Mesendoderm (in vitro differentiated cells): ENCODE measurements at regions not wholly inside any gene's neighbourhood (a gene's known extent, or its start where the extent isn't known, plus 50 kb on each side); places are given as distances from the start of the nearest gene placed in this dataset.

ENCODE experiments used
- DNase-seq: peaks from one replicate; pipeline ENCODE4 v3.0.0; 2013
- H2AK5ac ChIP-seq: 2 replicates; pipeline ENCODE4 v1.6.1; 2013; ENCODE audit warnings: low read length, inconsistent platforms
- H2BK120ac ChIP-seq: 2 replicates; pipeline ENCODE4 v1.6.1; 2013; ENCODE audit warnings: low read depth, mild to moderate bottlenecking, low read length, moderate library complexity, mixed read lengths
- H2BK15ac ChIP-seq: replicated peaks from 2 replicates; pipeline ENCODE4 v1.6.1; 2013; ENCODE audit warnings: low read depth, mild to moderate bottlenecking, moderate library complexity
- H2BK5ac ChIP-seq: 2 replicates; pipeline ENCODE4 v1.6.1; 2013; ENCODE audit warnings: low read length, inconsistent platforms
- H3K18ac ChIP-seq: 2 replicates; pipeline ENCODE4 v1.6.1; 2013; ENCODE audit warnings: mild to moderate bottlenecking, low read length, mixed read lengths
- H3K23ac ChIP-seq: one replicate; pipeline ENCODE4 v1.6.1; 2013; ENCODE audit warnings: low read length
- H3K27ac ChIP-seq: 2 replicates; pipeline ENCODE4 v1.5.1; 2013; ENCODE audit warnings: low read depth, mild to moderate bottlenecking, inconsistent platforms, low read length, moderate library complexity
- H3K27me3 ChIP-seq: 2 replicates; pipeline ENCODE4 v1.6.1; 2013; ENCODE audit warnings: low read length, control low read depth, mild to moderate bottlenecking, inconsistent platforms; ENCODE audit not compliant: insufficient read depth, poor library complexity
- H3K36me3 ChIP-seq: 2 replicates; pipeline ENCODE4 v1.6.1; 2013; ENCODE audit warnings: low read length, inconsistent platforms; ENCODE audit not compliant: control insufficient read depth, insufficient read depth
- H3K4ac ChIP-seq: one replicate; pipeline ENCODE4 v1.6.1; 2013; ENCODE audit warnings: low read depth, mild to moderate bottlenecking, low read length, moderate library complexity
- H3K4me1 ChIP-seq: 2 replicates; pipeline ENCODE4 v1.6.1; 2013; ENCODE audit warnings: low read depth, low read length, inconsistent platforms; ENCODE audit not compliant: control insufficient read depth
- H3K4me2 ChIP-seq: 2 replicates; pipeline ENCODE4 v1.6.1; 2013; ENCODE audit warnings: low read length
- H3K4me3 ChIP-seq: 2 replicates; pipeline ENCODE4 v1.5.1; 2013; ENCODE audit warnings: mild to moderate bottlenecking, low read length
- H3K56ac ChIP-seq: one replicate; pipeline ENCODE4 v1.6.1; 2013; ENCODE audit warnings: low read length
- H3K79me1 ChIP-seq: 2 replicates; pipeline ENCODE4 v1.6.1; 2013; ENCODE audit warnings: low read length, inconsistent platforms
- H3K79me2 ChIP-seq: 2 replicates; pipeline ENCODE4 v1.6.1; 2013; ENCODE audit warnings: mild to moderate bottlenecking, low read length; ENCODE audit not compliant: control insufficient read depth, insufficient read depth
- H3K9ac ChIP-seq: 2 replicates; pipeline ENCODE4 v1.6.1; 2013; ENCODE audit warnings: low read length, inconsistent platforms
- H4K5ac ChIP-seq: one replicate; pipeline ENCODE4 v1.6.1; 2013; ENCODE audit warnings: low read length
- H4K8ac ChIP-seq: one replicate; pipeline ENCODE4 v1.6.1; 2013; ENCODE audit warnings: low read depth, mild to moderate bottlenecking, control low read depth, low read length, moderate library complexity
- WGBS: extraction: QIAGEN DNeasy Blood & Tissue Kit; methylation state at CpG from one replicate; pipeline ENCODE4 v1.1.7; 2013; ENCODE audit warnings: low lambda C conversion rate, missing lambda C conversion rate; ENCODE audit not compliant: insufficient coverage; ENCODE audit errors: extremely low coverage; 5-methylcytosine and 5-hydroxymethylcytosine counted together

DNA sequence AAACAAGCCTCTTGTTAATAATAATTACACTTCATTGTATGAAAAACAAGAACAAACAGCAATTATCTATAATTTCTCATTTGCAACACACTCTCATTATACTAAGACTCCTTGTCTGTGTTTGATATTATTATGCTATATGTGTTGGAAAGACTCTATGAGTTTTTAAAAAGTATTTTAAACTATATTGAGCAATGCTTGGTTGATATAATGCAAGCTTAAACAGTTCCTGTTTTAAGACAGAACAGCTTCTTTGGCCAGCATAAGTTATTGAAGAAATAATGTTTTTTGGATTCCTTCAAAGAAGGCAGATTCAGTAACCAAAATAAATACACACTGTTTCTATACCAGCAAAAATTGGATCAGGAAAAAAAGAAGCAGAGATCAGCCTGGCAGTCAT lies 871.4 kb downstream of the MAT2B start:
- Histone ChIP-seq H3K79me1 (no peaks in the 10 kb centered on the region), H3K56ac (no peak overlapping the region), H2BK5ac (no peak overlapping the region), H3K18ac (no peak overlapping the region), H4K5ac (no peak overlapping the region), H3K4me1 (no peaks in the 10 kb centered on the region), H3K4me3 (no peak overlapping the region), H2AK5ac (no peak overlapping the region), H4K8ac (no peak overlapping the region), H3K23ac (no peak overlapping the region), H3K4me2 (no peak overlapping the region), H2BK120ac (no peak overlapping the region), H3K79me2 (no peaks in the 10 kb centered on the region), H3K27me3 (no peaks in the 10 kb centered on the region), H2BK15ac (no peak overlapping the region), H3K4ac (no peak overlapping the region), H3K36me3 (no peaks in the 10 kb centered on the region), H3K27ac (no peak overlapping the region), H3K9ac (no peak overlapping the region)
- no peak for DNase-seq

DNA sequence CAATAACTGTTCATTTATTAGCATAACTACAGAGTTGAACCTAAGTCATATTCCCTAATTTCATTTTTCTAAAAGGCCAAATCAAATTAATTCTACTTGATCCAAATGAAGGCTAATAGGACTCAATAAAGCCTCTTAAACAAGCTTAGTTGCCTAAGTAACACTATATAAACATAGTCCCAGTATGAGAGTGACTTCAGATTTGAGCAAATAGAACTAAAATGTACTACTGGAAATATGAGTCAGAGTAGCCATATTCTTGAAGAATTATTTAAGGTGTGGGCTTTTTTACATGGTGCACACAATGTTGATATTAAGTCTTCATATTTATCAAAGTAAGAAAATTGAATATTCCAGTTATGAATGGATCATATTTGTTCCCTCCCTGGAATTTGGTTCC lies 872.3 kb downstream of the MAT2B start:
- Histone ChIP-seq H2BK5ac (no peak overlapping the region), H3K9ac (no peak overlapping the region), H3K4me2 (no peak overlapping the region), H3K27me3 (no peaks in the 10 kb centered on the region), H3K4me1 (no peaks in the 10 kb centered on the region), H3K27ac (no peak overlapping the region), H3K79me2 (no peaks in the 10 kb centered on the region), H2BK120ac (no peak overlapping the region), H3K4me3 (no peak overlapping the region), H3K23ac (no peak overlapping the region), H4K5ac (no peak overlapping the region), H4K8ac (no peak overlapping the region), H2AK5ac (no peak overlapping the region), H3K79me1 (no peaks in the 10 kb centered on the region), H3K36me3 (no peaks in the 10 kb centered on the region), H2BK15ac (no peak overlapping the region), H3K56ac (no peak overlapping the region), H3K4ac (no peak overlapping the region), H3K18ac (no peak overlapping the region)
- DNase-seq, result no peak

DNA sequence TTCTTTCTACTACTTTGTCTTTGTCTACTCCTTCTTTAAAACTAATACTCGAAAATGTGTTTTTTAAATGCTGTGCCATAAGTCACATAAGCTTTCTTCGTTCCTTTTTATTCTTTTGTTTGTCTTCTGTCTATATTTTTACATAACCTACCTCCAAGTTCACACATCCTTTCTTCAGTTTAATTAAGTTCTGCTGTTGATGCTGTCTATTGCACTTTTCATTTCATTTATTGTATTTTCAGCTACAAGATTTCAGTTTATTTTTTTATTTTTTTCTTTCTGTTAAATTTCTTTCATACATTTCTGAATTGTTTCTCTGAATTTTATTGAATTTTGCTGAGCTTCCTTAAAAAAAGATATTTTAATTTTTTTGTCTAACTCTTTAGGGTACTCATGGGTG lies 878.2 kb downstream of the MAT2B start:
- Histone ChIP-seq H3K4me3 (no peak overlapping the region), H4K5ac (no peak overlapping the region), H3K4me2 (no peak overlapping the region), H3K18ac (no peak overlapping the region), H3K4me1 (no peaks in the 10 kb centered on the region), H3K27ac (no peak overlapping the region), H4K8ac (no peak overlapping the region), H2AK5ac (no peak overlapping the region), H3K9ac (no peak overlapping the region), H3K56ac (no peak overlapping the region), H3K23ac (no peak overlapping the region), H3K79me2 (no peaks in the 10 kb centered on the region), H2BK120ac (no peak overlapping the region), H2BK15ac (no peak overlapping the region), H3K36me3 (no peaks in the 10 kb centered on the region), H3K79me1 (no peaks in the 10 kb centered on the region), H3K4ac (no peak overlapping the region), H2BK5ac (no peak overlapping the region), H3K27me3 (no peaks in the 10 kb centered on the region)
- DNase-seq, result no peak
- no CpG with 5 or more reads among the region's 2 CpGs for WGBS

DNA sequence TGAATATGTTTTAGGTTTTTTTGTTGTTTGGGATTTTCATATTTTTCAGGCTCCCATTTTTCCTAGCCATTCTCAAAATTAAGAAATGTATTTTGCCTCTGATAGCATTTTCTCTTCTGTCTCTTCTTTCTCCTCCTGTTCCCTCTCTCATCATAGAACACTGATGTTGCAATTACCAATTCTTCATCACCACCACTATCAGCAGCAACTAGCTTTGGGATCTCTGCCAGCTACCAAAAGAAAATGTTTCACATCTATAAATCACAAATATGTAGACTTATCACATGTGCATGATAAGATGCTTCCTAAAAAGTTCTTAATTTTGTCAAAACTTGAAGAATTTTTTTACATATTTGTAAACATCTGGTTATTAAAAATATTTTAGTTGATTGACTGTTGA lies 887.1 kb downstream of the MAT2B start:
- no peak overlapping the region for H2BK5ac ChIP-seq
- H4K8ac ChIP-seq, result no peak overlapping the region
- H2AK5ac ChIP-seq, result no peak overlapping the region
- H3K36me3 ChIP-seq, result no peaks in the 10 kb centered on the region
- no peak overlapping the region for H3K4me2 ChIP-seq
- no peak overlapping the region for H3K56ac ChIP-seq
- H3K4me1 ChIP-seq, result no peaks in the 10 kb centered on the region
- no peaks in the 10 kb centered on the region for H3K27me3 ChIP-seq
- no peak overlapping the region for H2BK120ac ChIP-seq
- H3K79me1 ChIP-seq, result no peaks in the 10 kb centered on the region
- H3K9ac ChIP-seq, result no peak overlapping the region
- no peak for DNase-seq
- H4K5ac ChIP-seq, result no peak overlapping the region
- no peak overlapping the region for H3K4ac ChIP-seq
- H3K23ac ChIP-seq, result no peak overlapping the region
- H3K27ac ChIP-seq, result no peak overlapping the region
- no peak overlapping the region for H3K4me3 ChIP-seq
- no peak overlapping the region for H2BK15ac ChIP-seq
- no peaks in the 10 kb centered on the region for H3K79me2 ChIP-seq
- H3K18ac ChIP-seq, result no peak overlapping the region

DNA sequence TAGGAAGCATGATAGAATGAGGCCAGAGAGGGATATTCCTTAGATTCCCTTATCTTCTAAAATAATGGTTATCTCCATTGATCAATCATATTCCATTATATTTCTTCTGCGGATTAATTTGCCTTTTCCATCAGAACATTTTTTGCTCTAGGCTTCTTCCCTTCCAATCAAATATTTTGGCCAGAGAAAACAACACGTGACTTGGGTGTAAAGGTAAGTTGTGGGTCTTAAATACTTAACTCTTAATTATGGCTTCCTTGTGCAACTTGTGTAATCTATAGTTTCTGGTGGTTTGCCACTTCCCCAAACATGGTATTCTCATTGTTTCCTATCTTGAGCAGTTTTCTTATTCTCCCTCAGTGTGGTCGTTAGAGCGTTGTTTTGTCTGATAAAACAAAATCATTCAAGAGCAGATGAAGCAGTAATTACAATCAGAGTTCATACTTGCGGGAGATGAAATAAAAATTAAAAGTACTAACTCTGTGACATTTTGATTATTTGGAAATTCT lies 889.3 kb downstream of the MAT2B start:
- H3K4me1 ChIP-seq, result no peaks in the 10 kb centered on the region

DNA sequence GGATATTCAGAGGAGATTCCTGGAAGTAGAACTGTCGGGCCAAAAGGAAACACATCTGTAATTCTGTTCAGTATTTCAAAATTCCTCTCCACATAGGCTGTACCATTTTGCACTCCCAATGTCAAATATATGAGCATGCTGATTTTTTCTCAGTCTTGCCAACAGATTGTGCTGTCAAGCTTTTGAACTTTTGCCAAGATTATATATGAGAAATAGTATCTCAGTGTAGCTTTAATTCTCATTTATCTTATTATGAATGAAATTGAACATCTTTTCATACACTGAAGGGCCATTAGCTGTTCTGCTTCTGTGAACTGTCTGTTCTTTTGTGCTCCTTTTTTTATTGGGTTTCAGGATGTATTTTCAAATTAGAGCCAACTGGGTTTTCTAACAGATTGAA lies 907.1 kb downstream of the MAT2B start:
- no peaks in the 10 kb centered on the region for H3K36me3 ChIP-seq
- no peak overlapping the region for H3K27ac ChIP-seq
- H3K18ac ChIP-seq, result no peak overlapping the region
- H2BK120ac ChIP-seq, result no peak overlapping the region
- WGBS, result no CpG with 5 or more reads among the region's 1 CpG
- H2AK5ac ChIP-seq, result no peak overlapping the region
- no peak overlapping the region for H3K9ac ChIP-seq
- no peaks in the 10 kb centered on the region for H3K79me2 ChIP-seq
- H3K4me1 ChIP-seq, result no peaks in the 10 kb centered on the region
- no peak overlapping the region for H3K56ac ChIP-seq
- no peak for DNase-seq
- no peaks in the 10 kb centered on the region for H3K27me3 ChIP-seq
- H3K4me3 ChIP-seq, result no peak overlapping the region
- no peak overlapping the region for H3K4ac ChIP-seq
- no peak overlapping the region for H2BK5ac ChIP-seq
- H3K4me2 ChIP-seq, result no peak overlapping the region
- H4K8ac ChIP-seq, result no peak overlapping the region
- H3K79me1 ChIP-seq, result no peaks in the 10 kb centered on the region
- H4K5ac ChIP-seq, result no peak overlapping the region
- H2BK15ac ChIP-seq, result no peak overlapping the region
- no peak overlapping the region for H3K23ac ChIP-seq

More for the DNA sequence above, 889.3 kb downstream of the MAT2B start:
- no peak for DNase-seq
- H2BK15ac ChIP-seq, result no peak overlapping the region
- no peak overlapping the region for H4K5ac ChIP-seq
- no peak overlapping the region for H2AK5ac ChIP-seq
- H3K27me3 ChIP-seq, result no peaks in the 10 kb centered on the region
- H3K18ac ChIP-seq, result no peak overlapping the region
- H3K27ac ChIP-seq, result no peak overlapping the region
- H4K8ac ChIP-seq, result no peak overlapping the region
- no peak overlapping the region for H2BK5ac ChIP-seq
- H2BK120ac ChIP-seq, result no peak overlapping the region
- no peaks in the 10 kb centered on the region for H3K36me3 ChIP-seq
- no peak overlapping the region for H3K4me3 ChIP-seq
- H3K4me2 ChIP-seq, result no peak overlapping the region
- no peaks in the 10 kb centered on the region for H3K79me1 ChIP-seq
- no peak overlapping the region for H3K4ac ChIP-seq
- no CpG with 5 or more reads among the region's 5 CpGs for WGBS
- H3K23ac ChIP-seq, result no peak overlapping the region
- H3K56ac ChIP-seq, result no peak overlapping the region
- H3K79me2 ChIP-seq, result no peaks in the 10 kb centered on the region
- H3K9ac ChIP-seq, result no peak overlapping the region
